ENCODE measurements at regions not wholly inside any gene's neighbourhood (a gene's known extent, or its start where the extent isn't known, plus 50 kb on each side); places are given as distances from the start of the nearest gene placed in this dataset.

- Histone ChIP-seq H3K9ac (ENCODE audit: low read length) (no peak overlapping the region), H3K36me3 (ENCODE audit: control insufficient read depth in 1 of 2, insufficient read depth in 2 of 2, low read length in 2 of 2) (no peaks in the 10 kb centered on the region), H3K9me3 (ENCODE audit: control insufficient read depth in 1 of 2, insufficient read depth in 1 of 2, low read depth in 1 of 2, low read length in 2 of 2) (0 out of 4 replicates have a peak, but pooled peaks cover 0 to 4% of the 10 kb centered on the region in 2 experiments), H3K27me3 (ENCODE audit: insufficient read depth, low read length) (no peaks in the 10 kb centered on the region), H4K20me1 (ENCODE audit: insufficient read depth) (no peaks in the 10 kb centered on the region), H3K4me2 (ENCODE audit: low read length) (no peak overlapping the region), H3K27ac (ENCODE audit: low read depth, low read length) (no peak overlapping the region), H3K4me3 (replicated peaks in 1 of 2; ENCODE audit: low read depth in 1 of 2, low read length in 2 of 2) (no peak overlapping the region), H3K9me2 (ENCODE audit: insufficient read depth) (peaks cover 4% of the 10 kb centered on the region; the same call in 1 of the 2 replicates), H3K79me2 (ENCODE audit: insufficient read depth, low read length) (no peaks in the 10 kb centered on the region), H2AFZ (ENCODE audit: low read depth, low read length, poor library complexity, severe bottlenecking) (no peak overlapping the region), H3K4me1 (ENCODE audit: control insufficient read depth in 1 of 2, insufficient read depth in 2 of 2, low read length in 2 of 2) (no peaks in the 10 kb centered on the region)
- no TSS peak for BruUV-seq (replicated peaks)
- RAD21 ChIA-PET (ENCODE audit: low non-redundant PET in 1 of 2, low total read pairs in 2 of 2, uncharacterized antibody in 2 of 2, unreplicated experiment in 2 of 2) = no interaction called here
- TF ChIP-seq YY1 (IDR thresholded peaks at IDR 0.05; ENCODE audit: extremely low read depth, insufficient replicate concordance, low read depth, low read length) (no peak), MAX (IDR thresholded peaks at IDR 0.05) (no peak), SP1 (IDR thresholded peaks at IDR 0.05; ENCODE audit: low read depth) (no peak)
- DNase-seq (ENCODE audit: low read depth, low spot score) = no peak
- no peak for ATAC-seq
- POLR2A ChIA-PET = no interaction called here
- CTCF ChIA-PET = no interaction called here
- intact Hi-C loops (cut with micrococcal nuclease) = no loop called here
Measured at GRCh38 chr1:222062640-222063039, 320.8 kb upstream of the DUSP10 start.

GRCh38 chr1:222061711-222062359 is 319.9 kb upstream of the DUSP10 start:
- no peak for DNase-seq (ENCODE audit: low read depth, low spot score)
- H3K9ac ChIP-seq (ENCODE audit: low read length) = no peak overlapping the region
- H3K79me2 ChIP-seq (ENCODE audit: insufficient read depth, low read length) = no peaks in the 10 kb centered on the region
- no peak for TF ChIP-seq ELF1 (IDR thresholded peaks at IDR 0.05; ENCODE audit: borderline replicate concordance, low read depth)
- no peak overlapping the region for H2AFZ ChIP-seq (ENCODE audit: low read depth, low read length, poor library complexity, severe bottlenecking)
- ChIA-PET CTCF (no interaction called here), RAD21 (ENCODE audit: low non-redundant PET in 1 of 2, low total read pairs in 2 of 2, uncharacterized antibody in 2 of 2, unreplicated experiment in 2 of 2) (no interaction called here), POLR2A (no interaction called here)
- no peak overlapping the region for H3K4me3 ChIP-seq (replicated peaks in 1 of 2; ENCODE audit: low read depth in 1 of 2, low read length in 2 of 2)
- ATAC-seq = no peak
- BruUV-seq (replicated peaks) = no TSS peak
- no peaks in the 10 kb centered on the region for H3K36me3 ChIP-seq (ENCODE audit: control insufficient read depth in 1 of 2, insufficient read depth in 2 of 2, low read length in 2 of 2)
- intact Hi-C loops (cut with micrococcal nuclease) = no loop called here
- H3K27me3 ChIP-seq (ENCODE audit: insufficient read depth, low read length) = no peaks in the 10 kb centered on the region
- H3K9me2 ChIP-seq (ENCODE audit: insufficient read depth) = no peaks in the 10 kb centered on the region
- 0 out of 4 replicates have a peak, but pooled peaks cover 0 to 4% of the 10 kb centered on the region in 2 experiments for H3K9me3 ChIP-seq (ENCODE audit: control insufficient read depth in 1 of 2, insufficient read depth in 1 of 2, low read depth in 1 of 2, low read length in 2 of 2)
- no peaks in the 10 kb centered on the region for H3K4me1 ChIP-seq (ENCODE audit: control insufficient read depth in 1 of 2, insufficient read depth in 2 of 2, low read length in 2 of 2)
- H4K20me1 ChIP-seq (ENCODE audit: insufficient read depth) = no peaks in the 10 kb centered on the region
- no peak overlapping the region for H3K27ac ChIP-seq (ENCODE audit: low read depth, low read length)
- H3K4me2 ChIP-seq (ENCODE audit: low read length) = no peak overlapping the region

Measured in HCT116 (cell line).